Activated CD4-positive, alpha-beta T cell treated with anti-CD3 and anti-CD28 coated beads, Interleukin-2, amount 10 ng/mL, durations not matched to agents 7 days and 5 days (primary cell): ENCODE measurements at regions not wholly inside any gene's neighbourhood (a gene's known extent, or its start where the extent isn't known, plus 50 kb on each side); places are given as distances from the start of the nearest gene placed in this dataset.

ENCODE experiments used
- CTCF ChIA-PET: fragments of 350-600 bp; sonication (Branson Sonifier 250); formaldehyde crosslinking; loops from one replicate; lab custom pipeline; 2021; ENCODE audit warnings: antibody characterized with exemption; lab: Charles Lee
- POLR2A ChIA-PET: fragments of 350-600 bp; sonication (Branson Sonifier 250); formaldehyde crosslinking; loops from one replicate; lab custom pipeline; 2021; ENCODE audit warnings: antibody characterized with exemption; lab: Charles Lee
- DNase-seq: peaks from one replicate; pipeline ENCODE4 v3.0.0-alpha.2; 2020
- H3K27ac Mint-ChIP-seq: one replicate; pipeline ENCODE4 v1.8.0; 2021; ENCODE audit warnings: mild to moderate bottlenecking, moderate library complexity, mixed read lengths
- H3K27me3 Mint-ChIP-seq: one replicate; pipeline ENCODE4 v1.8.0; 2021; ENCODE audit warnings: mixed read lengths
- H3K36me3 Mint-ChIP-seq: one replicate; pipeline ENCODE4 v1.8.0; 2021; ENCODE audit warnings: low read depth, mixed read lengths
- H3K4me1 Mint-ChIP-seq: one replicate; pipeline ENCODE4 v1.8.0; 2021; ENCODE audit warnings: mixed read lengths
- H3K4me3 Mint-ChIP-seq: one replicate; pipeline ENCODE4 v1.8.0; 2021; ENCODE audit warnings: mild to moderate bottlenecking, moderate library complexity, mixed read lengths
- H3K9me3 Mint-ChIP-seq: one replicate; pipeline ENCODE4 v1.8.0; 2021; ENCODE audit warnings: mixed read lengths

GRCh38 chr13:111920932-111921705 lies 145.8 kb upstream of the SOX1 start:
- no peak for DNase-seq
- H3K27ac Mint-ChIP-seq = no peak overlapping the region
- no peaks in the 10 kb centered on the region for H3K9me3 Mint-ChIP-seq
- ChIA-PET CTCF (interaction anchor here (0.6 kb wide), 1 partner anchor 30 kb away, joined by 3 read pairs; no protein-coding TSS in a partner anchor), POLR2A (no interaction called here)
- H3K4me1 Mint-ChIP-seq = no peaks in the 10 kb centered on the region
- H3K27me3 Mint-ChIP-seq = no peaks in the 10 kb centered on the region
- no peak overlapping the region for H3K4me3 Mint-ChIP-seq
- no peaks in the 10 kb centered on the region for H3K36me3 Mint-ChIP-seq

GRCh38 chr13:111922086-111922485 lies 144.9 kb upstream of the SOX1 start:
- POLR2A ChIA-PET = no interaction called here

GRCh38 chr13:111923439-111923838 lies 143.5 kb upstream of the SOX1 start:
- Mint-ChIP-seq H3K9me3 (no peaks in the 10 kb centered on the region), H3K4me1 (no peaks in the 10 kb centered on the region), H3K4me3 (no peak overlapping the region), H3K27me3 (no peaks in the 10 kb centered on the region), H3K36me3 (no peaks in the 10 kb centered on the region), H3K27ac (no peak overlapping the region)
- POLR2A ChIA-PET = no interaction called here
- no peak for DNase-seq
- CTCF ChIA-PET = no interaction called here

More at GRCh38 chr13:111922086-111922485, 144.9 kb upstream of the SOX1 start:
- no peak for DNase-seq
- Mint-ChIP-seq H3K4me3 (no peak overlapping the region), H3K9me3 (no peaks in the 10 kb centered on the region), H3K36me3 (no peaks in the 10 kb centered on the region), H3K27me3 (no peaks in the 10 kb centered on the region), H3K27ac (no peak overlapping the region), H3K4me1 (no peaks in the 10 kb centered on the region)
- CTCF ChIA-PET = no interaction called here

- Mint-ChIP-seq H3K4me1 (no peaks in the 10 kb centered on the region), H3K36me3 (no peaks in the 10 kb centered on the region), H3K27ac (no peak overlapping the region), H3K4me3 (no peak overlapping the region), H3K27me3 (no peaks in the 10 kb centered on the region), H3K9me3 (no peaks in the 10 kb centered on the region)
- no peak for DNase-seq
- ChIA-PET POLR2A (no interaction called here), CTCF (no interaction called here)
Observed at GRCh38 chr13:111923991-111924677, 142.8 kb upstream of the SOX1 start.

GRCh38 chr13:111924678-111925075 lies 142.3 kb upstream of the SOX1 start:
- CTCF ChIA-PET = no interaction called here
- DNase-seq = no peak
- H3K9me3 Mint-ChIP-seq = no peaks in the 10 kb centered on the region
- H3K36me3 Mint-ChIP-seq = no peaks in the 10 kb centered on the region
- H3K27ac Mint-ChIP-seq = no peak overlapping the region
- H3K4me1 Mint-ChIP-seq = no peaks in the 10 kb centered on the region
- POLR2A ChIA-PET = no interaction called here
- H3K27me3 Mint-ChIP-seq = no peaks in the 10 kb centered on the region
- H3K4me3 Mint-ChIP-seq = no peak overlapping the region

GRCh38 chr13:111925146-111925875 lies 141.6 kb upstream of the SOX1 start:
- Mint-ChIP-seq H3K4me1 (no peaks in the 10 kb centered on the region), H3K27ac (no peak overlapping the region), H3K27me3 (no peaks in the 10 kb centered on the region), H3K4me3 (no peak overlapping the region), H3K9me3 (no peaks in the 10 kb centered on the region), H3K36me3 (no peaks in the 10 kb centered on the region)
- DNase-seq = no peak
- POLR2A ChIA-PET = no interaction called here
- CTCF ChIA-PET = no interaction called here

- Mint-ChIP-seq H3K4me3 (no peak overlapping the region), H3K27me3 (no peaks in the 10 kb centered on the region), H3K9me3 (no peaks in the 10 kb centered on the region), H3K36me3 (no peaks in the 10 kb centered on the region), H3K27ac (no peak overlapping the region), H3K4me1 (no peaks in the 10 kb centered on the region)
- ChIA-PET POLR2A (no interaction called here), CTCF (no interaction called here)
- DNase-seq = no peak
Observed at GRCh38 chr13:111926501-111927180, 140.3 kb upstream of the SOX1 start.

- ChIA-PET CTCF (no interaction called here), POLR2A (no interaction called here)
- Mint-ChIP-seq H3K36me3 (no peaks in the 10 kb centered on the region), H3K4me3 (no peak overlapping the region), H3K9me3 (peaks cover 2% of the 10 kb centered on the region), H3K4me1 (no peaks in the 10 kb centered on the region), H3K27me3 (no peaks in the 10 kb centered on the region), H3K27ac (no peak overlapping the region)
- no peak for DNase-seq
Observed at GRCh38 chr13:111927181-111927540, 139.8 kb upstream of the SOX1 start.

GRCh38 chr13:111929036-111929616 lies 137.8 kb upstream of the SOX1 start:
- no peaks in the 10 kb centered on the region for H3K27me3 Mint-ChIP-seq
- CTCF ChIA-PET = no interaction called here
- DNase-seq = no peak
- POLR2A ChIA-PET = no interaction called here
- no peak overlapping the region for H3K4me3 Mint-ChIP-seq
- peaks cover 2% of the 10 kb centered on the region for H3K9me3 Mint-ChIP-seq
- H3K27ac Mint-ChIP-seq = no peak overlapping the region
- no peaks in the 10 kb centered on the region for H3K36me3 Mint-ChIP-seq
- no peaks in the 10 kb centered on the region for H3K4me1 Mint-ChIP-seq

GRCh38 chr13:111936267-111936925 lies 130.6 kb upstream of the SOX1 start:
- Mint-ChIP-seq H3K4me3 (no peak overlapping the region), H3K27ac (no peak overlapping the region), H3K9me3 (peaks cover 2% of the 10 kb centered on the region), H3K27me3 (no peaks in the 10 kb centered on the region), H3K36me3 (no peaks in the 10 kb centered on the region), H3K4me1 (no peaks in the 10 kb centered on the region)
- ChIA-PET CTCF (no interaction called here), POLR2A (no interaction called here)
- DNase-seq = no peak

GRCh38 chr13:111937777-111938311 lies 129.1 kb upstream of the SOX1 start:
- POLR2A ChIA-PET = no interaction called here
- H3K27ac Mint-ChIP-seq = no peak overlapping the region
- no peaks in the 10 kb centered on the region for H3K9me3 Mint-ChIP-seq
- CTCF ChIA-PET = interaction anchor here (1.2 kb wide), 1 partner anchor 23 kb away, joined by 3 read pairs; no protein-coding TSS in a partner anchor
- H3K36me3 Mint-ChIP-seq = no peaks in the 10 kb centered on the region
- no peaks in the 10 kb centered on the region for H3K27me3 Mint-ChIP-seq
- H3K4me3 Mint-ChIP-seq = no peak overlapping the region
- DNase-seq = no peak
- H3K4me1 Mint-ChIP-seq = no peaks in the 10 kb centered on the region
